MCF 10A (cell line): ENCODE measurements at regions not wholly inside any gene's neighbourhood (a gene's known extent, or its start where the extent isn't known, plus 50 kb on each side); places are given as distances from the start of the nearest gene placed in this dataset.

Source experiments
- BruUV-seq: library from RNA; stranded (reverse); fragments of 400-500 nt; replicated peaks from 2 replicates; lab custom pipeline; 2021; lab: Mats Ljungman, UMichigan
- CTCF ChIA-PET: fragments of 300-600 bp; sonication (Branson Sonifier 250); formaldehyde crosslinking; extraction: SDS; loops from one replicate; lab custom pipeline; 2021; ENCODE audit warnings: antibody characterized with exemption, inconsistent platforms; lab: Yijun Ruan, JAX
- POLR2A ChIA-PET: fragments of 300-600, 350-650 bp; sonication (Branson Sonifier 250); formaldehyde crosslinking; extraction: SDS; loops from one replicate; lab custom pipeline; 2020; ENCODE audit warnings: antibody characterized with exemption, inconsistent platforms; lab: Yijun Ruan, JAX
- DNase-seq: peaks from one replicate; pipeline ENCODE4 v3.0.0-alpha.2; 2018; ENCODE audit not compliant: unreplicated experiment
- H3K27ac Mint-ChIP-seq: one replicate; pipeline ENCODE4 v1.8.0; 2022; ENCODE audit warnings: mild to moderate bottlenecking, low read depth, mixed read lengths; ENCODE audit not compliant: unreplicated experiment
- H3K27me3 Mint-ChIP-seq: one replicate; pipeline ENCODE4 v1.8.0; 2022; ENCODE audit warnings: mixed read lengths; ENCODE audit not compliant: insufficient read depth, unreplicated experiment
- H3K36me3 Mint-ChIP-seq: one replicate; pipeline ENCODE4 v1.8.0; 2022; ENCODE audit warnings: mild to moderate bottlenecking, moderate library complexity, mixed read lengths; ENCODE audit not compliant: insufficient read depth, unreplicated experiment
- H3K4me1 Mint-ChIP-seq: one replicate; pipeline ENCODE4 v1.8.0; 2022; ENCODE audit warnings: mixed read lengths; ENCODE audit not compliant: insufficient read depth, unreplicated experiment
- H3K4me3 Mint-ChIP-seq: one replicate; pipeline ENCODE4 v1.8.0; 2022; ENCODE audit warnings: mild to moderate bottlenecking, moderate library complexity, mixed read lengths; ENCODE audit not compliant: unreplicated experiment
- H3K9me3 Mint-ChIP-seq: one replicate; pipeline ENCODE4 v1.8.0; 2022; ENCODE audit warnings: mixed read lengths; ENCODE audit not compliant: unreplicated experiment
- intact Hi-C: fragments of 100-400 bp; cut with micrococcal nuclease; formaldehyde crosslinking; loops from 2 replicates; pipeline ENCODE4 v1.14.1; 2022
- TF ChIP-seq, protein P1 (sequence below): fragments of 200-600 bp; IDR thresholded peaks from one replicate; pipeline ENCODE4 v1.8.0; 2022; ENCODE audit warnings: antibody characterized with exemption, mild to moderate bottlenecking; ENCODE audit not compliant: unreplicated experiment

DNA sequence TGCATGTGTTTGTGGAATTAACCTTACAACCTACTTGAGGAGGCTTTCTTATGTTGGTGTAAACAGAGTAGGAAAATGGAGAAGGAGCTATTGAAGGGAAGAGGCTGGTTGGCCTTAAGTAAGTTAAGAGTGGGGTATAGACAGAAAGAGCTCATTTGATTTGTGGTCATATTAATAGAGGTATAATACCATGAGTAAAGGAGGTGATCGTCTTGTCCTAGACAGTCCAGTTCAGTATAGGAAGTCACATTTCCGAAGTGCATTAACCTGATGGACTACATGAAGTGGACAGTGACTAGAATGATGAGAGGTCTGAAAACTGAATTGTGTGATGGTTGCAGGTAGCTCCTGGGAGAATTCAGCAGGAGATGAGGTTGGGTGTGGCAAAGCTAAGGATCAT lies 215.4 kb upstream of the ZC3H12A start:
- TF ChIP-seq, protein P1, sequence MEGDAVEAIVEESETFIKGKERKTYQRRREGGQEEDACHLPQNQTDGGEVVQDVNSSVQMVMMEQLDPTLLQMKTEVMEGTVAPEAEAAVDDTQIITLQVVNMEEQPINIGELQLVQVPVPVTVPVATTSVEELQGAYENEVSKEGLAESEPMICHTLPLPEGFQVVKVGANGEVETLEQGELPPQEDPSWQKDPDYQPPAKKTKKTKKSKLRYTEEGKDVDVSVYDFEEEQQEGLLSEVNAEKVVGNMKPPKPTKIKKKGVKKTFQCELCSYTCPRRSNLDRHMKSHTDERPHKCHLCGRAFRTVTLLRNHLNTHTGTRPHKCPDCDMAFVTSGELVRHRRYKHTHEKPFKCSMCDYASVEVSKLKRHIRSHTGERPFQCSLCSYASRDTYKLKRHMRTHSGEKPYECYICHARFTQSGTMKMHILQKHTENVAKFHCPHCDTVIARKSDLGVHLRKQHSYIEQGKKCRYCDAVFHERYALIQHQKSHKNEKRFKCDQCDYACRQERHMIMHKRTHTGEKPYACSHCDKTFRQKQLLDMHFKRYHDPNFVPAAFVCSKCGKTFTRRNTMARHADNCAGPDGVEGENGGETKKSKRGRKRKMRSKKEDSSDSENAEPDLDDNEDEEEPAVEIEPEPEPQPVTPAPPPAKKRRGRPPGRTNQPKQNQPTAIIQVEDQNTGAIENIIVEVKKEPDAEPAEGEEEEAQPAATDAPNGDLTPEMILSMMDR, result no peak
- H3K9me3 Mint-ChIP-seq, result no peaks in the 10 kb centered on the region
- H3K4me3 Mint-ChIP-seq, result no peak overlapping the region
- peaks cover 66% of the 10 kb centered on the region for H3K27me3 Mint-ChIP-seq
- no peak for DNase-seq
- ChIA-PET POLR2A (no interaction called here), CTCF (interaction anchor here (0.9 kb wide), 1 partner anchor 683 kb away, joined by 3 read pairs; no protein-coding TSS in a partner anchor)
- no peaks in the 10 kb centered on the region for H3K36me3 Mint-ChIP-seq
- H3K4me1 Mint-ChIP-seq, result no peaks in the 10 kb centered on the region
- no peak overlapping the region for H3K27ac Mint-ChIP-seq
- intact Hi-C loops, result no loop called here
- no TSS peak for BruUV-seq

DNA sequence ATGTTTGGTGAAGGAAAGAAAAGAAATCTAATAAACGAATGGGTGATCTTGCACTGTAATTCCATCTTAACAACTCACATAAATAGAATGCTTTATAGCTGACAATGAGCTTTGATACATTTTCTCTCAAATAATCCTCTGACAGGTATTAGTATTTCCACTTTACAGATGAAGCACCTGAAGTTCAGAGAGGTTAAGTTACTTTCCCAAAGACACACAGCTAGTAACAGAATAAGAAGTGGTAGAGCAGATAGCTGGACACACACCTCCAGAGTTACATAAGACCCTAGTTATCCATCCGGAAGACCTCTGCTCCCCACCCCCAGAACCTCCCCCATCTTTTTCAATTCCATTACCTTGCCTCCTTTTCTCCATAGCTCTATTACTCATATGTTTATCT lies 213.3 kb upstream of the ZC3H12A start:
- Mint-ChIP-seq H3K36me3 (no peaks in the 10 kb centered on the region), H3K27me3 (peaks cover 61% of the 10 kb centered on the region), H3K4me3 (no peak overlapping the region), H3K4me1 (no peaks in the 10 kb centered on the region), H3K9me3 (no peaks in the 10 kb centered on the region), H3K27ac (no peak overlapping the region)
- ChIA-PET POLR2A (interaction anchor here (0.6 kb wide), 1 partner anchor 568 kb away, joined by 6 read pairs; no protein-coding TSS in a partner anchor), CTCF (no interaction called here)
- BruUV-seq, result no TSS peak
- intact Hi-C loops, result no loop called here
- TF ChIP-seq, protein P1, result no peak
- DNase-seq, result no peak

DNA sequence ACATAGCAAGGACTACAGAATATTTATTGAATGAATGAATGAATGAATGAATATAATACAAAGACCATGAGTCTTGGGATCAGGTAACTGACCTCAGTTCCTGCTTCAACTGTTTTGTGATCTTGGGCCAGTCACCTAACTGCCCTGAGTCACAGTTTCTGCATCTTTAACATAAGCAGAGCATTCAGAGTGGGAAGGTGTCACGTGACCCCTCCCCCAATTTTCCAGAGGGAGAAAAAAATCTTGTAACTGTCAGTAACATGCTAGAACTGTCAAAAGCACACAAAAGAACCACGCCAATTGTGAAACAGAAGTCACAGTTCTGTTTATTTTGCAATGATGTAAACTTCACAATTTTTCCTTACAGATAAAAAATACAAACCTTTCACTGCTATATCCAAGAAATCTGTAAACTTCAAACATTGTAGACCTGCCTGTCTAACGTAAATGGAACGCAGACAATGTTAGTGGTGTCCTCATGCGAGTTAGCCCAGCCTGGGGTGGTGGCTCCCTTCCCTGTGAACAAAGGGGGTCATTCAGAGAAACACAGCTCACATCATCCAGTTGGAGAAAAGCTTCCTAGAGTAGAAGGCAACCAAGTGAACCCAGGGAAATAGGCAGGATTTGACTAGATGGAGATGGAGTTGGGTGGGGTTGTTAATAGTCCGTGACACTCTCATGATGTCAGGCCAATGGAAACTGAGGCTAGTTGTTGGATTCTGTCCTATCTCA lies 211.8 kb upstream of the ZC3H12A start:
- intact Hi-C loops, result no loop called here

DNA sequence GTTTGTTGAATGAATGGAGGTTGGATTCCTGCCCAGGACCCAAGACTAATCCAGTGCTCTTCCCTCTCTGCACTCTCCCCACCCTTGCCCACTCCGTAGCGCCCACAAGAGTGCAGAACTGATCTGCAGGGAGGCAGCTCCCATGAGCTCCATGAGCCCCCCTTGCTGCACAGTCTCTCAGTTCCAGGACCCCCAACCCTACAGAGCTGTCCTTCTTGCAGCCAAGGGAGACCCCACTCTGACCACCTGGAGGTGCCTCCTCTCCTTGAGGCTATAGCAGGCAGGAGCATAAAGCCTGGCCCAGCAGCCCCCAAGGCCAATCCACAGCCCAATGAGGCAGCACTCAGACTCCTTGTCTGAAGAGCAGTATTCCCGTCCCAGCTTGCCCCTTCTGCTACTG lies 209.2 kb upstream of the ZC3H12A start:
- Mint-ChIP-seq H3K27ac (no peak overlapping the region), H3K27me3 (peaks cover 34% of the 10 kb centered on the region), H3K4me3 (no peak overlapping the region), H3K36me3 (no peaks in the 10 kb centered on the region), H3K4me1 (no peaks in the 10 kb centered on the region), H3K9me3 (no peaks in the 10 kb centered on the region)
- ChIA-PET POLR2A (no interaction called here), CTCF (no interaction called here)
- intact Hi-C loops, result no loop called here
- TF ChIP-seq, protein P1, result no peak
- DNase-seq, result no peak
- no TSS peak for BruUV-seq

More for the DNA sequence above, 211.8 kb upstream of the ZC3H12A start:
- Mint-ChIP-seq H3K4me1 (no peaks in the 10 kb centered on the region), H3K9me3 (no peaks in the 10 kb centered on the region), H3K4me3 (no peak overlapping the region), H3K27me3 (peaks cover 46% of the 10 kb centered on the region), H3K27ac (no peak overlapping the region), H3K36me3 (no peaks in the 10 kb centered on the region)
- no TSS peak for BruUV-seq
- TF ChIP-seq, protein P1, result no peak
- ChIA-PET POLR2A (no interaction called here), CTCF (interaction anchor here (0.6 to 0.8 kb wide), 2 partner anchors 34 to 894 kb away, joined by 3 read pairs; no protein-coding TSS in a partner anchor)
- DNase-seq, result no peak
